ENCODE measurements at regions not wholly inside any gene's neighbourhood (a gene's known extent, or its start where the extent isn't known, plus 50 kb on each side); places are given as distances from the start of the nearest gene placed in this dataset.

- TF ChIP-seq POLR2A (IDR thresholded peaks at IDR 0.05) (no peak), CTCF (IDR thresholded peaks at IDR 0.05) (no peak)
These were observed 76.9 kb upstream of the ANO1 start for GRCh38 chr11:70001246-70001645.
